ENCODE measurements at regions not wholly inside any gene's neighbourhood (a gene's known extent, or its start where the extent isn't known, plus 50 kb on each side); places are given as distances from the start of the nearest gene placed in this dataset.

DNA sequence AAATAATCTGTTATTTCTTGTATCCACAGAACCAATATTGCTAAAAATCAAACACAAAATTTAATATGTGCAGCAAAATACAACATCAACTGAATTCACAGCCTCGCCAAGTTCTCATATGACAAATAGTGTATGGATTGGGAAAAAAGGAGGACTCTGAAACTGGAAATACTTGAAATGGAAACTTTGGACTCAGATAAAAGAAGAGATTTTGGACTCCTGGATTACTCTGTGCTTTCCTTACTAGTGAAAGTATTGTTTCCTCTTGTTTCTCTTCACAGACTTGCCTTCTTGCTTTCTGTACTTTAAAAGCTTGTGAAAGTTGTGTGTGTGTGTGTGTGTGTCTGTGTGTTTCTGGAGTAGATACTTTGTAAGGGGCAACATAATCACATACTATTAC, 1596.3 kb downstream of the PCDH9 start (continued):
- TF ChIP-seq, protein P1, sequence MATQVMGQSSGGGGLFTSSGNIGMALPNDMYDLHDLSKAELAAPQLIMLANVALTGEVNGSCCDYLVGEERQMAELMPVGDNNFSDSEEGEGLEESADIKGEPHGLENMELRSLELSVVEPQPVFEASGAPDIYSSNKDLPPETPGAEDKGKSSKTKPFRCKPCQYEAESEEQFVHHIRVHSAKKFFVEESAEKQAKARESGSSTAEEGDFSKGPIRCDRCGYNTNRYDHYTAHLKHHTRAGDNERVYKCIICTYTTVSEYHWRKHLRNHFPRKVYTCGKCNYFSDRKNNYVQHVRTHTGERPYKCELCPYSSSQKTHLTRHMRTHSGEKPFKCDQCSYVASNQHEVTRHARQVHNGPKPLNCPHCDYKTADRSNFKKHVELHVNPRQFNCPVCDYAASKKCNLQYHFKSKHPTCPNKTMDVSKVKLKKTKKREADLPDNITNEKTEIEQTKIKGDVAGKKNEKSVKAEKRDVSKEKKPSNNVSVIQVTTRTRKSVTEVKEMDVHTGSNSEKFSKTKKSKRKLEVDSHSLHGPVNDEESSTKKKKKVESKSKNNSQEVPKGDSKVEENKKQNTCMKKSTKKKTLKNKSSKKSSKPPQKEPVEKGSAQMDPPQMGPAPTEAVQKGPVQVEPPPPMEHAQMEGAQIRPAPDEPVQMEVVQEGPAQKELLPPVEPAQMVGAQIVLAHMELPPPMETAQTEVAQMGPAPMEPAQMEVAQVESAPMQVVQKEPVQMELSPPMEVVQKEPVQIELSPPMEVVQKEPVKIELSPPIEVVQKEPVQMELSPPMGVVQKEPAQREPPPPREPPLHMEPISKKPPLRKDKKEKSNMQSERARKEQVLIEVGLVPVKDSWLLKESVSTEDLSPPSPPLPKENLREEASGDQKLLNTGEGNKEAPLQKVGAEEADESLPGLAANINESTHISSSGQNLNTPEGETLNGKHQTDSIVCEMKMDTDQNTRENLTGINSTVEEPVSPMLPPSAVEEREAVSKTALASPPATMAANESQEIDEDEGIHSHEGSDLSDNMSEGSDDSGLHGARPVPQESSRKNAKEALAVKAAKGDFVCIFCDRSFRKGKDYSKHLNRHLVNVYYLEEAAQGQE (IDR thresholded peaks at IDR 0.05; ENCODE audit: unreplicated experiment): no peak

DNA sequence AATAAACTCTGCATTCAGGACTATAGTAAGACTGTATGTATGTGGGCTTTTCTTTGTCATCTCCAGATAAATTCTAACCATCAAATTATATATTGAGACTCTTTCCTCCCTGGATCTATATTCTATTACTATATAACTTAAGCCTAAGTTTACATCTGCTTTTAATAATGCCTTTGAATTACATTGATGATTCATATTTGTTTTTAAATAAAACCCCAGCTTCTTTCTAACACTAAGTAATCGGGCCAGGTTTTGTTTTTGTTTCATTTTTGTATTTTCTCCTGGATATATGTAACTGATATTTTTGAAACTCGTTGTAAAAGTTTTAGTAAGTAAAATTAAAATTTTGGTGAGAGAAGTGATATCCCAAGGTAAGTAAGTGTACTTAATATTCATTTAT, 1599.1 kb downstream of the PCDH9 start:
- Histone ChIP-seq H3F3A (replicated peaks; ENCODE audit: low read depth) (no peaks in the 10 kb centered on the region), H3K27me3 (ENCODE audit: insufficient read depth) (no peaks in the 10 kb centered on the region), H3K4me1 (ENCODE audit: insufficient read depth) (no peaks in the 10 kb centered on the region), H3K36me3 (ENCODE audit: insufficient read depth) (no peaks in the 10 kb centered on the region), H4K20me1 (replicated peaks; ENCODE audit: insufficient read depth) (no peaks in the 10 kb centered on the region), H3K4me3 (no peak overlapping the region), H2AFZ (no peak overlapping the region), H3K79me2 (replicated peaks; ENCODE audit: insufficient read depth) (no peaks in the 10 kb centered on the region), H3K27ac (ENCODE audit: low read depth) (no peak overlapping the region), H3K4me2 (no peak overlapping the region), H3K9me2 (ENCODE audit: insufficient read depth) (no peaks in the 10 kb centered on the region)
- no peaks in the 10 kb centered on the region for H3K27me3 Mint-ChIP-seq (ENCODE audit: insufficient read depth, low read depth, poor library complexity)
- H3K9me3 Mint-ChIP-seq: no peaks in the 10 kb centered on the region
- no peaks in the 10 kb centered on the region for H3K36me3 Mint-ChIP-seq (ENCODE audit: low read depth)
- no peak overlapping the region for H3K4me3 Mint-ChIP-seq
- no peak for DNase-seq (ENCODE audit: low spot score)
- H3K4me1 Mint-ChIP-seq: peaks cover 5% of the 10 kb centered on the region; the same call in 2 of the 3 replicates
- H3K27ac Mint-ChIP-seq: no peak overlapping the region
- ATAC-seq: no peak
- TF ChIP-seq STAT1 (IDR thresholded peaks at IDR 0.05; ENCODE audit: unreplicated experiment) (no peak), CREB1 (CRISPR knock-in tag; IDR thresholded peaks at IDR 0.05; ENCODE audit: low read depth) (no peak), EZH2 (IDR thresholded peaks at IDR 0.05; ENCODE audit: low read depth, unreplicated experiment) (no peak), ZNF331 (CRISPR knock-in tag; IDR thresholded peaks at IDR 0.05; ENCODE audit: low read depth) (no peak), NANOG (IDR thresholded peaks at IDR 0.05; ENCODE audit: borderline replicate concordance) (no peak), POLR2AphosphoS5 (IDR thresholded peaks at IDR 0.05; ENCODE audit: low read depth) (no peak), JUNB (IDR thresholded peaks at IDR 0.05; ENCODE audit: unreplicated experiment) (no peak), EZH2phosphoT487 (IDR thresholded peaks at IDR 0.05; ENCODE audit: unreplicated experiment) (no peak), ZNF114 (CRISPR knock-in tag; IDR thresholded peaks at IDR 0.05) (no peak)
- TF ChIP-seq, protein P2, sequence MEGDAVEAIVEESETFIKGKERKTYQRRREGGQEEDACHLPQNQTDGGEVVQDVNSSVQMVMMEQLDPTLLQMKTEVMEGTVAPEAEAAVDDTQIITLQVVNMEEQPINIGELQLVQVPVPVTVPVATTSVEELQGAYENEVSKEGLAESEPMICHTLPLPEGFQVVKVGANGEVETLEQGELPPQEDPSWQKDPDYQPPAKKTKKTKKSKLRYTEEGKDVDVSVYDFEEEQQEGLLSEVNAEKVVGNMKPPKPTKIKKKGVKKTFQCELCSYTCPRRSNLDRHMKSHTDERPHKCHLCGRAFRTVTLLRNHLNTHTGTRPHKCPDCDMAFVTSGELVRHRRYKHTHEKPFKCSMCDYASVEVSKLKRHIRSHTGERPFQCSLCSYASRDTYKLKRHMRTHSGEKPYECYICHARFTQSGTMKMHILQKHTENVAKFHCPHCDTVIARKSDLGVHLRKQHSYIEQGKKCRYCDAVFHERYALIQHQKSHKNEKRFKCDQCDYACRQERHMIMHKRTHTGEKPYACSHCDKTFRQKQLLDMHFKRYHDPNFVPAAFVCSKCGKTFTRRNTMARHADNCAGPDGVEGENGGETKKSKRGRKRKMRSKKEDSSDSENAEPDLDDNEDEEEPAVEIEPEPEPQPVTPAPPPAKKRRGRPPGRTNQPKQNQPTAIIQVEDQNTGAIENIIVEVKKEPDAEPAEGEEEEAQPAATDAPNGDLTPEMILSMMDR (conservative IDR thresholded peaks at IDR 0.05; ENCODE audit: low read depth in 2 of 2): no peak
- TF ChIP-seq, protein P3, sequence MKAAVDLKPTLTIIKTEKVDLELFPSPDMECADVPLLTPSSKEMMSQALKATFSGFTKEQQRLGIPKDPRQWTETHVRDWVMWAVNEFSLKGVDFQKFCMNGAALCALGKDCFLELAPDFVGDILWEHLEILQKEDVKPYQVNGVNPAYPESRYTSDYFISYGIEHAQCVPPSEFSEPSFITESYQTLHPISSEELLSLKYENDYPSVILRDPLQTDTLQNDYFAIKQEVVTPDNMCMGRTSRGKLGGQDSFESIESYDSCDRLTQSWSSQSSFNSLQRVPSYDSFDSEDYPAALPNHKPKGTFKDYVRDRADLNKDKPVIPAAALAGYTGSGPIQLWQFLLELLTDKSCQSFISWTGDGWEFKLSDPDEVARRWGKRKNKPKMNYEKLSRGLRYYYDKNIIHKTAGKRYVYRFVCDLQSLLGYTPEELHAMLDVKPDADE (IDR thresholded peaks at IDR 0.05): no peak
- TF ChIP-seq, protein P1 (IDR thresholded peaks at IDR 0.05; ENCODE audit: unreplicated experiment): no peak

Measured in GM23338 (cell line).